HG03565 (cell line): ENCODE measurements at regions not wholly inside any gene's neighbourhood (a gene's known extent, or its start where the extent isn't known, plus 50 kb on each side); places are given as distances from the start of the nearest gene placed in this dataset.
"Not testable (repeated sequence)": the region's sequence is repeated elsewhere in the genome, so short reads cannot be mapped to it uniquely, and the experiment has no call there.

Source experiments
- ATAC-seq: cut with Tn5 transposase; IDR thresholded peaks from one replicate; pipeline ENCODE4 v1.9.1; 2021; ENCODE audit warnings: mild to moderate bottlenecking, moderate library complexity; ENCODE audit not compliant: unreplicated experiment

DNA sequence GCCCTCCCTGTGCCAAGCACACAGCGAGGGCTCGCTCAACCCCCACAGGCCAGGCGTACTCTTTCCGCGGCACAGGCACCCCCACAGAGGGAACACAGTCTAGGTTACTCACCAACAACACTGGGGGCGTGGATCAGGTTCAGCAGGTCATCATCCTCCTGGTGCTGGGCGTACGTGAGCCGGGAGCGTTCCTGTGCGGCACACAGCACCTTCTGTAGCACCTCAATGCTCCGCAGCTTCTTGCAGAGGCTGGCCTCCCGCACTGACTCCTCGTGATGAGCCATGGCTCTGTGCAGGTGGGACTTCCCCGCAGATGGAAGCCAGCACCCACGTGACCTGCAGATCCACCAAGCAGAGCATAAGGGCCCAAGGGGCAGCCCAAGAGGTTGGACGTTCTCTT lies 296.8 kb downstream of the GOLGA6L6 start:
- not testable (repeated sequence) for ATAC-seq

GRCh38 chr15:20243486-20244240 lies 297.9 kb downstream of the GOLGA6L6 start:
- not testable (repeated sequence) for ATAC-seq

DNA sequence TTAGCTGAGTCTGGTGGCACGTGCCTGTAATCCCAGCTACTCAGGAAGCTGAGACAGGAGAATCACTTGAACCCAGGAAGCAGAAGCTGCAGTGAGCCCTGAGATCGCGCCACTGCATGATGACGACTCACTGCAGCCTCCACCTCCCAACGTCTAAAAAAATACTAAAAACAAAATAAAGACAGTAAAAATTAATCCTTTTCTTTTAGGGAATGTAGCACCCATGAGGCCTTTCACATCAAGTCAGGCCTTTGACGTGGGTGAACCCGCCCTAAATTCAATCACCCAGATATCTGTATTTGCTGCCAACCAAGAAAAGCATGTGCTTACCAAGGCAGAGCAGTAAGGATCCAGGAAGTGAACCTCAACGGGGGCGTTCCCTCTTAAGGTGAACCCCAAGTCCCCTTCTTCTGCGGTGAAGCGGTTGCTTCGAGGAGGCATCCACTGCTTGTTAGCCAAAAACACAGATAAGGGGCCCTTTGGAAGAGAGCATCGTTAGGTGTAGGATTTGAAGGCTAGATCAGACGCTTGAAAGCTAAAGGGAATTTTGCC lies 301.2 kb downstream of the GOLGA6L6 start:
- ATAC-seq, result not testable (repeated sequence)

- not testable (repeated sequence) for ATAC-seq
Observed at GRCh38 chr15:20239186-20239585, 302.4 kb downstream of the GOLGA6L6 start.

DNA sequence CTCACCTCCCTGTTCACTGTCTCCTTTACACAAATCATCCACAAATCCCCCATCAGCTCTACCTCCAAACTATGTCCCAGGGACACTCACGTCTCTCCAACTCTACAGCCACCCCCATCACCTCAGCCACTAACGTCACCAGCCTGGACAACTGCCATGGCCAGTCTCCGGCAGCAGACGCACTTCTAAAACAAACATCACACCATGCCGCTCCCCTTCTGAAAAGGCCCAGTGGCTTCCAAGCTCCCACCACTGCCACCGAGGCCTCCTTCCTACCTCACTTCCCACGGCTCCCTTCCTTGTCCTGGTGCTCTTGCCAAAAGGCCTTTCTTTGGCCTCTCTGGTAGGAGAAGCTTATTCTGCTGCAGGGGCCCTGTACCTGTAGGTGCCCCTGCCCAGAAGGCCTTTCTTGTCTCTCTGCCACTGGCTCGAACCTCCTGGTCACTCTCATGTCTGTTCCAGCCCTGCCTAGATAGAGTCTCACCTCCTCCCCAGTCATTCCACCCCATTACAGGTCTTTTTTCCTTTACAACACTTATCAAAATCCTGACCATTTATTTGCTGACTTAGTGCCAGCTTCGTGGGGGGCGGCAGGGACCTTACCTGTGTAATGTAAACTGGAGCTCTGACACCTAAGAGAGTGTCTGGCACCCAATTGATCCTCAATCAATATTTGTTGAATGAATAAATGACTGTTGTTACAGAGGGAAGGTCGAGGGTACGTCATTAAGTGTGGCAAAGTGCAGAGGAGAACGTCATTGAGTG lies 304.2 kb downstream of the GOLGA6L6 start:
- not testable (repeated sequence) for ATAC-seq

- ATAC-seq, result not testable (repeated sequence)
Observed at GRCh38 chr15:20235728-20236127, 305.9 kb downstream of the GOLGA6L6 start.

- not testable (repeated sequence) for ATAC-seq
Observed at GRCh38 chr15:20234006-20234540, 307.5 kb downstream of the GOLGA6L6 start.

DNA sequence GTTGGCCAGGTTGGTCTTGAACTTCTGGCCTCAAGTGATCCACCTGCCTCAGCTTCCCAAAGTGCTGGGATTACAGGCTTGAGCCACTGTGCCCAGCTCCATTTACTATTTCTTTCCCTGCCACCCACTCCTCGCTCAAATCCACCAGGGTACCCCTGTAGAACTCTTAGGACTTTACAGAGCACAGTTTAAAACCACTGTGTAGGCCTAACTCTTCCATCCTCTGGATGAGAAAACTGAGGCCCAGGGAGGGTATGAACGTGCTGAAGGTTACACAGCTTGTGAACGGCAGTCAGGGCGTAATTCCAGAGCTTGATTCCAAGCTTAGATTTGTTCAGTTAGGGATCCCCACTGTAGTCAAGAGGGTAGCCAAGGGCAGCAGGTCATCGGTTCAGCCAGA lies 309.1 kb downstream of the GOLGA6L6 start:
- ATAC-seq, result not testable (repeated sequence)

- not testable (repeated sequence) for ATAC-seq
Observed at GRCh38 chr15:20230656-20231055, 310.9 kb downstream of the GOLGA6L6 start.

- not testable (repeated sequence) for ATAC-seq
Observed at GRCh38 chr15:20228791-20229190, 312.8 kb downstream of the GOLGA6L6 start.

DNA sequence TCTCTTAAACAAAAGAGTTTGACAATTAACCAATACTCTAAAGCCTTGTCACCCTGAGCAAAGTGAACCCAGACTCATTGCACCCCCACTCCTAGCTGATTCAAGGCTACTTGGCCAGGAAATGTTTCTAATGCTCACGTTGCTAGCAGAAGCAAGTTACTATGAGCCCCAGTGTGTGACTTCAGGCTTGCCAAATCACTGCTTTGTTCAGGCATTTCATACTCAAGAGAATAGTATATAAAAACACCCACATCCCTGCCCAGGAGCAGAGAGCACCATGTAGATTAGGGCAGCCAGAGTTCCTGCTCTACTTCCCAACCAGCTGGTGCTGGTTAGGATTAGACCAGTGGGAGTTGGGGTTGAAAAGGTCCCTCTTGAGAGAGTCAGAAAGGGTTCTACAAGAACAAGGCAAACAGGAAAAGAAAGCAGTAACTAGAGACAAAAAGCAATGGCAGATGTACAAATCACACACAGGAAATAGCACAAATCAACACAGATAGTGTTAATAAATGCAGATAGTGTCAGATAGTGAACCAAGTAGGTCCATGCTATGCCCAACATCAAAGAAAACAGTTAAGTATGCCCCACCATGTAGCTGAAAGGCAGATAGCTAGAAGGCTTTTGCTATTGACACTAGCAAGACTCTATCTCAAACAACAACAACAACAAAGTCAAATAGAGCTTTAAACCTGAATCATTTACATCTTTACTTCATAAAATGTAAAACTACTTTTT lies 314.3 kb downstream of the GOLGA6L6 start:
- ATAC-seq, result not testable (repeated sequence)

GRCh38 chr15:20226531-20226930 lies 315.1 kb downstream of the GOLGA6L6 start:
- not testable (repeated sequence) for ATAC-seq

DNA sequence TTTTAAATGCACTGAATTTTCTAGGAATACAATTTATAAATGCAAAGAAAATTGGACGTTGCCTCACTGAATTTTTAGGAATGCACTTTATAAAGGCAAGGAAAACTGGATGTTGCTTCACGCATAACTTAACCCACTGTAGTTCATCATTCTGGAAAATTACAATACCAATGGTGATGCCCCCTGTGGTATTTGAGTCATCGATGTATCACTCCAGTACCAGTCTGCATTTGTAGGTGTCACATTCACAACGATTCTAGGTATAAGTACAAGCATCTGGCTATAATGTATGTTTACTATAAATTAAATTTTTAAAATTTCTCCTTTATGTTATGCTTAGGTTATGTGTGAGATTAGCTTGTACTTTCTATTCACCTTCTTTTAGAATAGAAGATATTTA lies 320.5 kb downstream of the GOLGA6L6 start:
- ATAC-seq, result not testable (repeated sequence)

GRCh38 chr15:20219171-20219570 lies 322.4 kb downstream of the GOLGA6L6 start:
- ATAC-seq, result not testable (repeated sequence)

GRCh38 chr15:20215700-20216099 lies 325.9 kb downstream of the GOLGA6L6 start:
- not testable (repeated sequence) for ATAC-seq

- not testable (repeated sequence) for ATAC-seq
Observed at GRCh38 chr15:20214101-20214500, 327.5 kb downstream of the GOLGA6L6 start.

- ATAC-seq, result not testable (repeated sequence)
Observed at GRCh38 chr15:20211508-20211907, 330.1 kb downstream of the GOLGA6L6 start.

GRCh38 chr15:20209973-20210372 lies 331.6 kb downstream of the GOLGA6L6 start:
- not testable (repeated sequence) for ATAC-seq

DNA sequence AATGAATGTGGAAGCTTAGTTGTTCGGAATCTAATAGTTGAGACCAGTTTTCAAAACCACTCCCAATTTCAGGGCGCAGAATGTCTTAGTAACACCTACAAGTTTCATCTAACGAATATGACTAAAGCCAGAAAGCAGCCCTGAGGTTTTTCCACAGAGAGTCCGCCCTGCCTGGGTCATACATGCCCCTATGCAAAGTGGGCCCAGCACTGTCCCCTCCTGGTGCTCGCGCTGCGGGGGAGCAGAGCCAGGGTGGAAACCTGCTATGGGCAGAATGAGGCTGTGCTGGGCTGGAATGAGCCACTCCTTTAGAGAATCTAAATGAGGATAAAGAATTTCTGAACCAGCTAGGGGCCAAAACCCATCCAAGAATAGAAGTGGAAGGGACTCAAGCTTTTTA lies 334.0 kb downstream of the GOLGA6L6 start:
- ATAC-seq, result not testable (repeated sequence)

DNA sequence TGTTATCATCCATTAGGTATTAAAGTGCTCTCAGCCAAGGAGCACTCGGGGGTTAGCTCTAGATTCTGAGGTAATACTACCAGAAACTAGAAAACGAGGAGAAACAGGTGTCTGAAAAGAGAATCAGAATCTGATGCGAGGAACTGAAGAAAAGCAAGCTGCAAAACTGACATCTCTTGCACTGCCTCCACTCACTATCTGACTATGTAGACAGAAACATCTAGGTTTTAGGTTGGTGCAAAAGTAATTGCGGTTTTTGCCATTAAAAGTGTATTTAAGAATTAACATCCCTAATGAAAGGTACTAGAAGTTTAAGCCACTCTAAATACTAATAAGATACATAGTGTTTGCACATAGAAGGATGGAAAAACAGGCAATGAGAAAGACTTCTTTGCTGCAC lies 334.4 kb downstream of the GOLGA6L6 start:
- not testable (repeated sequence) for ATAC-seq
